NB4 (cell line): ENCODE measurements at regions not wholly inside any gene's neighbourhood (a gene's known extent, or its start where the extent isn't known, plus 50 kb on each side); places are given as distances from the start of the nearest gene placed in this dataset.
"Not testable (repeated sequence)": the region's sequence is repeated elsewhere in the genome, so short reads cannot be mapped to it uniquely, and the experiment has no call there.

Experiments used
- TF ChIP-seq, protein P1 (sequence below): IDR thresholded peaks from one replicate; pipeline ENCODE4 v1.5.1; 2012; ENCODE audit warnings: low read depth, low read length
- TF ChIP-seq, protein P2 (sequence below): IDR thresholded peaks from 2 replicates; pipeline ENCODE4 v1.6.1; 2011; ENCODE audit warnings: low read depth, low read length

DNA sequence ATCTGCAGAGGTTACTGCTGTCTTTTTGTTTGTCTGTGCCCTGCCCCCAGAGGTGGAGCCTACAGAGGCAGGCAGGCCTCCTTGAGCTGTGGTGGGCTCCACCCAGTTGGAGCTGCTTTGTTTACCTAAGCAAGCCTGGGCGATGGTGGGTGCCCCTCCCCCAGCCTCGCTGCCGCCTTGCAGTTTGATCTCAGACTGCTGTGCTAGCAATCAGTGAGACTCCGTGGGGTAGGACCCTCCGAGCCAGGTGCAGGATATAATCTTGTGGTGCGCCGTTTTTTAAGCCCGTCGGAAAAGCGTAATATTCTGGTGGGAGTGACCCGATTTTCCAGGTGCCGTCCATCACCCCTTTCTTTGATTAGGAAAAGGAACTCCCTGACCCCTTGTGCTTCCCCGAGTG, 211.4 kb downstream of the BTBD3 start:
- TF ChIP-seq, protein P1, sequence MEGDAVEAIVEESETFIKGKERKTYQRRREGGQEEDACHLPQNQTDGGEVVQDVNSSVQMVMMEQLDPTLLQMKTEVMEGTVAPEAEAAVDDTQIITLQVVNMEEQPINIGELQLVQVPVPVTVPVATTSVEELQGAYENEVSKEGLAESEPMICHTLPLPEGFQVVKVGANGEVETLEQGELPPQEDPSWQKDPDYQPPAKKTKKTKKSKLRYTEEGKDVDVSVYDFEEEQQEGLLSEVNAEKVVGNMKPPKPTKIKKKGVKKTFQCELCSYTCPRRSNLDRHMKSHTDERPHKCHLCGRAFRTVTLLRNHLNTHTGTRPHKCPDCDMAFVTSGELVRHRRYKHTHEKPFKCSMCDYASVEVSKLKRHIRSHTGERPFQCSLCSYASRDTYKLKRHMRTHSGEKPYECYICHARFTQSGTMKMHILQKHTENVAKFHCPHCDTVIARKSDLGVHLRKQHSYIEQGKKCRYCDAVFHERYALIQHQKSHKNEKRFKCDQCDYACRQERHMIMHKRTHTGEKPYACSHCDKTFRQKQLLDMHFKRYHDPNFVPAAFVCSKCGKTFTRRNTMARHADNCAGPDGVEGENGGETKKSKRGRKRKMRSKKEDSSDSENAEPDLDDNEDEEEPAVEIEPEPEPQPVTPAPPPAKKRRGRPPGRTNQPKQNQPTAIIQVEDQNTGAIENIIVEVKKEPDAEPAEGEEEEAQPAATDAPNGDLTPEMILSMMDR, result not testable (repeated sequence)
- TF ChIP-seq, protein P2, sequence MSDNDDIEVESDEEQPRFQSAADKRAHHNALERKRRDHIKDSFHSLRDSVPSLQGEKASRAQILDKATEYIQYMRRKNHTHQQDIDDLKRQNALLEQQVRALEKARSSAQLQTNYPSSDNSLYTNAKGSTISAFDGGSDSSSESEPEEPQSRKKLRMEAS, result not testable (repeated sequence)
